HepG2 (cell line): ENCODE measurements at regions not wholly inside any gene's neighbourhood (a gene's known extent, or its start where the extent isn't known, plus 50 kb on each side); places are given as distances from the start of the nearest gene placed in this dataset.

Experiments used
- BRCA1 ChIP-seq: sonication (generic); formaldehyde crosslinking; IDR thresholded peaks from 2 replicates; pipeline ENCODE4 v1.4.0; 2020; ENCODE audit warnings: missing genetic modification reagents
- ETS1 ChIP-seq: sonication (generic); formaldehyde crosslinking; IDR thresholded peaks from 2 replicates; pipeline ENCODE4 v1.4.0; 2020; ENCODE audit warnings: missing genetic modification reagents
- GTF2F1 ChIP-seq: fragments of 150-350 bp; IDR thresholded peaks from 2 replicates; pipeline ENCODE4 v1.6.1; 2014; ENCODE audit warnings: low read length
- KLF16 ChIP-seq, 2 experiments: sonication (generic) in 1 of 2; formaldehyde crosslinking in 1 of 2; IDR thresholded peaks; 2 replicates each; pipeline versions ENCODE4 v1.6.1 to v1.8.0; 2016 to 2023; ENCODE audit warnings: missing genetic modification reagents in 2 of 2, missing compliant biosample characterization in 1 of 2
- POLR2A ChIP-seq, 2 experiments: IDR thresholded peaks; 2 replicates each; pipeline ENCODE4 v1.6.1; 2011; ENCODE audit warnings: low read depth in 2 of 2, low read length in 2 of 2, mild to moderate bottlenecking in 1 of 2, moderate library complexity in 1 of 2; ENCODE audit not compliant: insufficient read depth in 1 of 2
- POLR2AphosphoS5 ChIP-seq: IDR thresholded peaks from 2 replicates; pipeline ENCODE4 v1.6.1; 2012; ENCODE audit warnings: low read depth, low read length
- RNF2 ChIP-seq: fragments of 450-650 bp; conservative IDR thresholded peaks from 2 replicates; pipeline ENCODE4 v1.6.1; 2016; ENCODE audit warnings: low read depth
- SOX13 ChIP-seq, 3 experiments: fragments of 450-650 bp in 1 of 3; sonication (generic) in 1 of 3; formaldehyde crosslinking in 1 of 3; IDR thresholded peaks in 2 of 3; conservative IDR thresholded peaks in 1 of 3; 2 replicates each; pipeline versions ENCODE4 v1.5.0 to v1.6.1; 2016 to 2020; ENCODE audit warnings: antibody characterized with exemption in 1 of 3, mild to moderate bottlenecking in 1 of 3, missing compliant biosample characterization in 1 of 3, missing genetic modification reagents in 1 of 3, moderate library complexity in 1 of 3
- ZNF17 ChIP-seq: sonication (generic); formaldehyde crosslinking; IDR thresholded peaks from 2 replicates; pipeline ENCODE4 v1.5.0; 2020; ENCODE audit warnings: mild to moderate bottlenecking, missing genetic modification reagents
- ZNF569 ChIP-seq: sonication (generic); formaldehyde crosslinking; IDR thresholded peaks from 2 replicates; pipeline ENCODE4 v1.5.0; 2020; ENCODE audit warnings: mild to moderate bottlenecking, missing genetic modification reagents, moderate library complexity, borderline replicate concordance
- TF ChIP-seq, protein P1 (sequence below): sonication (generic); formaldehyde crosslinking; IDR thresholded peaks from 2 replicates; pipeline ENCODE4 v1.5.1; 2020; ENCODE audit warnings: missing genetic modification reagents, mild to moderate bottlenecking, borderline replicate concordance
- TF ChIP-seq, protein P2 (sequence below): sonication (generic); formaldehyde crosslinking; IDR thresholded peaks from 2 replicates; pipeline ENCODE4 v1.8.1; 2022; ENCODE audit warnings: mild to moderate bottlenecking, missing genetic modification reagents
- TF ChIP-seq, protein P3 (sequence below): sonication (generic); formaldehyde crosslinking; IDR thresholded peaks from 2 replicates; pipeline ENCODE4 v1.5.0; 2020; ENCODE audit warnings: mild to moderate bottlenecking, missing genetic modification reagents, moderate library complexity

DNA sequence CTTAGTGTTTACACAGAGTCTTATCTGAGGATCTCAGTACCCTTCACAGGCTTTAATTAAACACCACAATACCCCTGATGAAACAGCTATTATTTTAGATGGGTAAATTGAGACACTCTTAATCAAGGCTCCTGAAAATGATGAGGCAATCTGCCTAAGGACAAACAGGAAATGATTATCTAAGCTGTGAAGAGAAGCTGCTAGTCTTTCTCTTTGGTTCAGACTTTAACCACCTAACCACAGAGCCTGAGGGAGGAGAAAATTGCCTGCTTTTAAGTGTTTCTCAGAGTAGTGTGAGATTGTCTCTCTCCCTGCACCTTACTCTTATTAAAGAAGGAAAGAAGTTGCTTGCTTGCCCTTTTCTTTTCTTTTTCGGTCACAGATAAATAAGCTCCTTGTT is 364.3 kb upstream of the ADAMTS9 start:
- TF ChIP-seq POLR2AphosphoS5, result no peak
- TF ChIP-seq, protein P1, sequence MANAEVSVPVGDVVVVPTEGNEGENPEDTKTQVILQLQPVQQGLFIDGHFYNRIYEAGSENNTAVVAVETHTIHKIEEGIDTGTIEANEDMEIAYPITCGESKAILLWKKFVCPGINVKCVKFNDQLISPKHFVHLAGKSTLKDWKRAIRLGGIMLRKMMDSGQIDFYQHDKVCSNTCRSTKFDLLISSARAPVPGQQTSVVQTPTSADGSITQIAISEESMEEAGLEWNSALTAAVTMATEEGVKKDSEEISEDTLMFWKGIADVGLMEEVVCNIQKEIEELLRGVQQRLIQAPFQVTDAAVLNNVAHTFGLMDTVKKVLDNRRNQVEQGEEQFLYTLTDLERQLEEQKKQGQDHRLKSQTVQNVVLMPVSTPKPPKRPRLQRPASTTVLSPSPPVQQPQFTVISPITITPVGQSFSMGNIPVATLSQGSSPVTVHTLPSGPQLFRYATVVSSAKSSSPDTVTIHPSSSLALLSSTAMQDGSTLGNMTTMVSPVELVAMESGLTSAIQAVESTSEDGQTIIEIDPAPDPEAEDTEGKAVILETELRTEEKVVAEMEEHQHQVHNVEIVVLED (CRISPR knock-in tag), result no peak
- TF ChIP-seq GTF2F1, result no peak
- TF ChIP-seq ZNF569 (CRISPR knock-in tag), result no peak
- TF ChIP-seq, protein P2, sequence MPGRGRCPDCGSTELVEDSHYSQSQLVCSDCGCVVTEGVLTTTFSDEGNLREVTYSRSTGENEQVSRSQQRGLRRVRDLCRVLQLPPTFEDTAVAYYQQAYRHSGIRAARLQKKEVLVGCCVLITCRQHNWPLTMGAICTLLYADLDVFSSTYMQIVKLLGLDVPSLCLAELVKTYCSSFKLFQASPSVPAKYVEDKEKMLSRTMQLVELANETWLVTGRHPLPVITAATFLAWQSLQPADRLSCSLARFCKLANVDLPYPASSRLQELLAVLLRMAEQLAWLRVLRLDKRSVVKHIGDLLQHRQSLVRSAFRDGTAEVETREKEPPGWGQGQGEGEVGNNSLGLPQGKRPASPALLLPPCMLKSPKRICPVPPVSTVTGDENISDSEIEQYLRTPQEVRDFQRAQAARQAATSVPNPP (CRISPR knock-in tag), result no peak
- TF ChIP-seq RNF2, result no peak
- TF ChIP-seq KLF16 (CRISPR knock-in tag; IDR thresholded peaks at IDR 0.05), result no peak
- no peak for TF ChIP-seq POLR2A (IDR thresholded peaks at IDR 0.05; ENCODE audit: insufficient read depth in 1 of 2, low read depth in 2 of 2, low read length in 2 of 2)
- TF ChIP-seq, protein P3, sequence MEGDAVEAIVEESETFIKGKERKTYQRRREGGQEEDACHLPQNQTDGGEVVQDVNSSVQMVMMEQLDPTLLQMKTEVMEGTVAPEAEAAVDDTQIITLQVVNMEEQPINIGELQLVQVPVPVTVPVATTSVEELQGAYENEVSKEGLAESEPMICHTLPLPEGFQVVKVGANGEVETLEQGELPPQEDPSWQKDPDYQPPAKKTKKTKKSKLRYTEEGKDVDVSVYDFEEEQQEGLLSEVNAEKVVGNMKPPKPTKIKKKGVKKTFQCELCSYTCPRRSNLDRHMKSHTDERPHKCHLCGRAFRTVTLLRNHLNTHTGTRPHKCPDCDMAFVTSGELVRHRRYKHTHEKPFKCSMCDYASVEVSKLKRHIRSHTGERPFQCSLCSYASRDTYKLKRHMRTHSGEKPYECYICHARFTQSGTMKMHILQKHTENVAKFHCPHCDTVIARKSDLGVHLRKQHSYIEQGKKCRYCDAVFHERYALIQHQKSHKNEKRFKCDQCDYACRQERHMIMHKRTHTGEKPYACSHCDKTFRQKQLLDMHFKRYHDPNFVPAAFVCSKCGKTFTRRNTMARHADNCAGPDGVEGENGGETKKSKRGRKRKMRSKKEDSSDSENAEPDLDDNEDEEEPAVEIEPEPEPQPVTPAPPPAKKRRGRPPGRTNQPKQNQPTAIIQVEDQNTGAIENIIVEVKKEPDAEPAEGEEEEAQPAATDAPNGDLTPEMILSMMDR (CRISPR knock-in tag), result no peak
- no peak for TF ChIP-seq ETS1
- no peak for TF ChIP-seq BRCA1
- no peak for TF ChIP-seq SOX13 (IDR thresholded peaks at IDR 0.05)
- no peak for TF ChIP-seq SOX13 (CRISPR knock-in tag; conservative IDR thresholded peaks at IDR 0.05 in 1 of 2, IDR thresholded peaks at IDR 0.05 in 1 of 2)
- no peak for TF ChIP-seq ZNF17
